Testis (tissue), 2 donors: ENCODE measurements at regions not wholly inside any gene's neighbourhood (a gene's known extent, or its start where the extent isn't known, plus 50 kb on each side); places are given as distances from the start of the nearest gene placed in this dataset.

Experiments used
- CTCF ChIP-seq, 3 experiments: fragments of 450-650 bp in 2 of 3; fragments of 200-600 bp in 1 of 3; sonication (generic) in 1 of 3; IDR thresholded peaks; one replicate each; pipeline ENCODE4 v1.5.1; 2016 to 2019; ENCODE audit warnings: antibody characterized with exemption in 3 of 3, mild to moderate bottlenecking in 2 of 3, moderate library complexity in 1 of 3
- POLR2A ChIP-seq: fragments of 450-650 bp; IDR thresholded peaks from one replicate; pipeline ENCODE4 v1.6.1; 2017; ENCODE audit warnings: antibody characterized with exemption, mild to moderate bottlenecking, moderate library complexity

GRCh38 chr5:72645064-72645846, 138.0 kb upstream of the ZNF366 start:
- TF ChIP-seq POLR2A (no peak), CTCF (IDR thresholded peaks at IDR 0.05) (no peak)
